ENCODE measurements at regions not wholly inside any gene's neighbourhood (a gene's known extent, or its start where the extent isn't known, plus 50 kb on each side); places are given as distances from the start of the nearest gene placed in this dataset.

- no peak for TF ChIP-seq CTCF (IDR thresholded peaks at IDR 0.05)
- TF ChIP-seq POLR2A (IDR thresholded peaks at IDR 0.05), result no peak
Measured at GRCh38 chr2:160977854-160978253, 182.4 kb upstream of the TANK start.

All from esophagus squamous epithelium (tissue), 4 donors.